IMR-90 (cell line): ENCODE measurements at regions not wholly inside any gene's neighbourhood (a gene's known extent, or its start where the extent isn't known, plus 50 kb on each side); places are given as distances from the start of the nearest gene placed in this dataset.

ENCODE experiments used
- ATAC-seq: fragments of 200-7000 bp; cut with Tn5 transposase; 2 replicates; pipeline ENCODE4 v1.9.1; 2020; ENCODE audit warnings: low read depth, mild to moderate bottlenecking, moderate library complexity
- BruUV-seq: library from RNA; stranded (reverse); fragments of 400-500 nt; replicated peaks from 2 replicates; lab custom pipeline; 2021; lab: Mats Ljungman, UMichigan
- CTCF ChIA-PET: fragments of 300-600 bp; formaldehyde crosslinking; extraction: SDS; loops from one replicate; lab custom pipeline; 2021; ENCODE audit warnings: antibody characterized with exemption; lab: Yijun Ruan, JAX
- POLR2A ChIA-PET: fragments of 300-600 bp; sonication (Branson Sonifier 250); formaldehyde crosslinking; loops from one replicate; lab custom pipeline; 2022; ENCODE audit warnings: antibody characterized with exemption; ENCODE audit not compliant: unreplicated experiment; lab: Charles Lee
- DNase-seq: peaks from one replicate; pipeline ENCODE4 v3.0.0; 2013
- H2AFZ ChIP-seq: replicated peaks from 2 replicates; pipeline ENCODE3; 2013; ENCODE audit warnings: low read length, mild to moderate bottlenecking; ENCODE audit not compliant: poor library complexity
- H2AK5ac ChIP-seq: 2 replicates; pipeline ENCODE4 v1.6.1; 2013; ENCODE audit warnings: low read depth, low read length, inconsistent platforms
- H2AK9ac ChIP-seq: replicated peaks from 2 replicates; pipeline ENCODE3; 2013; ENCODE audit warnings: mild to moderate bottlenecking, low read depth, low read length, moderate library complexity; ENCODE audit not compliant: poor library complexity
- H2BK120ac ChIP-seq: 2 replicates; pipeline ENCODE4 v1.6.1; 2013; ENCODE audit warnings: low read depth, low read length, inconsistent platforms
- H2BK15ac ChIP-seq: 3 replicates; pipeline ENCODE4 v1.6.1; 2013; ENCODE audit warnings: low read depth, low read length, inconsistent platforms
- H2BK20ac ChIP-seq: 2 replicates; pipeline ENCODE4 v1.6.1; 2013; ENCODE audit warnings: low read depth, mild to moderate bottlenecking, inconsistent platforms, low read length, moderate library complexity
- H2BK5ac ChIP-seq: 2 replicates; pipeline ENCODE4 v1.6.1; 2013; ENCODE audit warnings: mild to moderate bottlenecking, low read depth, low read length, inconsistent platforms; ENCODE audit not compliant: poor library complexity, severe bottlenecking
- H3K14ac ChIP-seq: replicated peaks from 2 replicates; pipeline ENCODE4 v1.6.1; 2013; ENCODE audit warnings: low read depth, low read length, inconsistent platforms
- H3K18ac ChIP-seq: 2 replicates; pipeline ENCODE4 v1.6.1; 2013; ENCODE audit warnings: low read depth, low read length, control low read depth
- H3K23ac ChIP-seq: 2 replicates; pipeline ENCODE4 v1.6.1; 2013; ENCODE audit warnings: low read depth, low read length, inconsistent platforms
- H3K27ac ChIP-seq: 2 replicates; pipeline ENCODE4 v1.5.1; 2013; ENCODE audit warnings: mild to moderate bottlenecking, control low read depth, low read length; ENCODE audit not compliant: insufficient read depth
- H3K27me3 ChIP-seq: 2 replicates; pipeline ENCODE4 v1.6.1; 2013; ENCODE audit warnings: low read length; ENCODE audit not compliant: control insufficient read depth, insufficient read depth
- H3K36me3 ChIP-seq: 2 replicates; pipeline ENCODE4 v1.6.1; 2013; ENCODE audit warnings: low read length, mixed read lengths; ENCODE audit not compliant: control insufficient read depth, insufficient read depth
- H3K4ac ChIP-seq: 2 replicates; pipeline ENCODE4 v1.6.1; 2013; ENCODE audit warnings: low read depth, low read length, inconsistent platforms
- H3K4me1 ChIP-seq: 2 replicates; pipeline ENCODE4 v1.6.1; 2013; ENCODE audit warnings: low read length, mixed read lengths; ENCODE audit not compliant: control insufficient read depth, insufficient read depth
- H3K4me2 ChIP-seq: 2 replicates; pipeline ENCODE4 v1.6.1; 2013; ENCODE audit warnings: low read depth, mild to moderate bottlenecking, control low read depth, low read length, moderate library complexity
- H3K4me3 ChIP-seq: 2 replicates; pipeline ENCODE4 v1.5.1; 2013; ENCODE audit warnings: low read depth, mild to moderate bottlenecking, control low read depth, low read length, moderate library complexity; ENCODE audit not compliant: insufficient read depth
- H3K56ac ChIP-seq: 2 replicates; pipeline ENCODE4 v1.6.1; 2013; ENCODE audit warnings: low read length, inconsistent platforms; ENCODE audit not compliant: insufficient read depth; ENCODE audit errors: extremely low read depth
- H3K79me1 ChIP-seq, 2 experiments: 2 replicates each; pipeline ENCODE4 v1.6.1; 2013; ENCODE audit warnings: low read length in 2 of 2, inconsistent platforms in 1 of 2, low read depth in 1 of 2
- H3K9ac ChIP-seq: 2 replicates; pipeline ENCODE4 v1.6.1; 2013; ENCODE audit warnings: low read depth, low read length, control low read depth
- H3K9me1 ChIP-seq: 2 replicates; pipeline ENCODE4 v1.6.1; 2013; ENCODE audit warnings: low read length, inconsistent platforms; ENCODE audit not compliant: insufficient read depth
- H3K9me3 ChIP-seq: 2 replicates; pipeline ENCODE4 v1.6.1; 2013; ENCODE audit warnings: low read length; ENCODE audit not compliant: control insufficient read depth, insufficient read depth
- H4K20me1 ChIP-seq: 2 replicates; pipeline ENCODE4 v1.6.1; 2013; ENCODE audit warnings: low read length, inconsistent platforms; ENCODE audit not compliant: insufficient read depth
- H4K5ac ChIP-seq: 2 replicates; pipeline ENCODE4 v1.6.1; 2013; ENCODE audit warnings: mild to moderate bottlenecking, low read depth, low read length, control low read depth
- H4K8ac ChIP-seq, 2 experiments: 2 replicates each; pipeline ENCODE4 v1.6.1; 2013; ENCODE audit warnings: low read depth in 2 of 2, low read length in 2 of 2, control low read depth in 1 of 2, inconsistent platforms in 1 of 2
- H4K91ac ChIP-seq: 2 replicates; pipeline ENCODE4 v1.6.1; 2013; ENCODE audit warnings: low read depth, low read length, inconsistent platforms; ENCODE audit not compliant: insufficient read depth
- BHLHE40 ChIP-seq: fragments of 150-350 bp; IDR thresholded peaks from 2 replicates; pipeline ENCODE4 v1.6.1; 2016; ENCODE audit warnings: mild to moderate bottlenecking, low read depth, low read length
- CEBPB ChIP-seq: IDR thresholded peaks from 2 replicates; pipeline ENCODE4 v1.6.1; 2012; ENCODE audit warnings: low read depth, low read length, improper control_type of control experiment
- MAFK ChIP-seq: IDR thresholded peaks from 2 replicates; pipeline ENCODE4 v1.6.1; 2012; ENCODE audit warnings: low read depth, low read length, improper control_type of control experiment
- NFE2L2 ChIP-seq: fragments of 150-350 bp; IDR thresholded peaks from 2 replicates; pipeline ENCODE4 v1.6.1; 2016; ENCODE audit warnings: low read depth, mild to moderate bottlenecking, low read length
- POLR2A ChIP-seq: IDR thresholded peaks from 2 replicates; pipeline ENCODE4 v1.6.1; 2012; ENCODE audit warnings: mild to moderate bottlenecking, low read depth, low read length
- RCOR1 ChIP-seq: IDR thresholded peaks from 2 replicates; pipeline ENCODE4 v1.6.1; 2012; ENCODE audit warnings: mild to moderate bottlenecking, low read length, improper control_type of control experiment; ENCODE audit not compliant: insufficient replicate concordance
- RFX5 ChIP-seq: IDR thresholded peaks from 2 replicates; pipeline ENCODE4 v1.8.0; 2012; ENCODE audit warnings: low read depth, mild to moderate bottlenecking, low read length, moderate library complexity
- WGBS, 2 experiments: methylation state at CpG; one replicate each; pipeline versions ENCODE4 v1.1.5 to v1.1.7; 2013; ENCODE audit warnings: missing lambda C conversion rate in 2 of 2; ENCODE audit not compliant: insufficient read length in 1 of 2; ENCODE audit errors: extremely low coverage in 2 of 2; 5-methylcytosine and 5-hydroxymethylcytosine counted together
- dilution Hi-C: fragments of 300-500 bp; cut with HindIII; formaldehyde crosslinking; loops from one replicate; pipeline ENCODE4 v1.14.3; 2018; ENCODE audit warnings: low sequenced_read_pairs; ENCODE audit not compliant: unreplicated experiment
- in situ Hi-C: fragments of 300-500 bp; cut with MboI; formaldehyde crosslinking; loops from 3 replicates; pipeline ENCODE4 v1.14.3; 2019; ENCODE audit warnings: low sequenced_read_pairs, inconsistent platforms, mixed read lengths
- intact Hi-C: fragments of 100-400 bp; cut with micrococcal nuclease; formaldehyde crosslinking; loops from 2 replicates; pipeline ENCODE4 v1.10.0; 2022
- TF ChIP-seq, protein P1 (sequence below): fragments of 150-350 bp; IDR thresholded peaks from 2 replicates; pipeline ENCODE4 v1.6.1; 2016; ENCODE audit warnings: low read depth, mild to moderate bottlenecking, low read length, moderate library complexity, borderline replicate concordance

DNA sequence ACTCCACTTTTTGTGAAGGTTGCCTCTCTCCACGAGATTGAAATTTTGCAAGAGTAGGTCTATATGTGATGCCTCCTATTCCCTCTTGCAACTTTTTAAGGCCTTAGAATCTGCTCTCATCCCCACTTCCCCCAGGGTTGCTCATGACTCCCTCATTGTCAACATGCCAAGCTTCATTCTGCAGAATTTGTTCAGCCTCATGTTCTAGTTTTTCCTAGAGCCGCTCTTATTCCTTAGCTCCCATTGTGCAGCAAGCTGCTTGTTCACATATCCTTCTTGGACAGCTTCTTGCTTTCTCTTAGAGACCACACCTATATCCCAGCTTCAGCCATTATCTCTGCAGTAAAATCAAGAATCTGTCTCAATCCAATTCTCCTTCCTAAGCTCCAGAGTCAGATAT is 82.4 kb downstream of the CNGA2 start:
- no peak overlapping the region for H3K4me3 ChIP-seq
- H4K5ac ChIP-seq = no peak overlapping the region
- no peak overlapping the region for H3K27ac ChIP-seq
- H3K23ac ChIP-seq = no peak overlapping the region
- H4K91ac ChIP-seq = no peak overlapping the region
- no peak overlapping the region for H3K4ac ChIP-seq
- no peak overlapping the region for H4K8ac ChIP-seq
- no peak overlapping the region for H2BK5ac ChIP-seq
- no peaks in the 10 kb centered on the region for H3K36me3 ChIP-seq
- in situ Hi-C loops (no loop called here), dilution Hi-C loops (no loop called here), intact Hi-C loops (no loop called here)
- no peaks in the 10 kb centered on the region for H3K4me1 ChIP-seq
- H2BK15ac ChIP-seq = no peak overlapping the region
- no peaks in the 10 kb centered on the region for H3K27me3 ChIP-seq
- no peak overlapping the region for H2AK9ac ChIP-seq
- H4K20me1 ChIP-seq = no peaks in the 10 kb centered on the region
- WGBS, 2 experiments = no CpG with 5 or more reads among the region's 2 CpGs
- H3K56ac ChIP-seq = no peak overlapping the region
- no peak overlapping the region for H2BK20ac ChIP-seq
- H2AK5ac ChIP-seq = no peak overlapping the region
- H3K18ac ChIP-seq = no peak overlapping the region
- no peaks in the 10 kb centered on the region for H3K79me1 ChIP-seq
- no peaks in the 10 kb centered on the region for H3K9me1 ChIP-seq
- no peaks in the 10 kb centered on the region; the same call in 1 of the 2 replicates for H3K9me3 ChIP-seq
- H2AFZ ChIP-seq = no peak overlapping the region
- no TSS peak for BruUV-seq
- POLR2A ChIA-PET = no interaction called here
- no peak overlapping the region for H3K4me2 ChIP-seq
- ATAC-seq = no peak
- no peak overlapping the region for H3K9ac ChIP-seq
- no peak overlapping the region for H3K14ac ChIP-seq
- TF ChIP-seq RCOR1 (no peak), NFE2L2 (no peak), RFX5 (no peak), MAFK (no peak), POLR2A (no peak), BHLHE40 (no peak), CEBPB (no peak)
- TF ChIP-seq, protein P1, sequence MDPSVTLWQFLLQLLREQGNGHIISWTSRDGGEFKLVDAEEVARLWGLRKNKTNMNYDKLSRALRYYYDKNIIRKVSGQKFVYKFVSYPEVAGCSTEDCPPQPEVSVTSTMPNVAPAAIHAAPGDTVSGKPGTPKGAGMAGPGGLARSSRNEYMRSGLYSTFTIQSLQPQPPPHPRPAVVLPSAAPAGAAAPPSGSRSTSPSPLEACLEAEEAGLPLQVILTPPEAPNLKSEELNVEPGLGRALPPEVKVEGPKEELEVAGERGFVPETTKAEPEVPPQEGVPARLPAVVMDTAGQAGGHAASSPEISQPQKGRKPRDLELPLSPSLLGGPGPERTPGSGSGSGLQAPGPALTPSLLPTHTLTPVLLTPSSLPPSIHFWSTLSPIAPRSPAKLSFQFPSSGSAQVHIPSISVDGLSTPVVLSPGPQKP = no peak
- DNase-seq = no peak
- no peak overlapping the region for H2BK120ac ChIP-seq
- CTCF ChIA-PET = no interaction called here
